ENCODE measurements at regions not wholly inside any gene's neighbourhood (a gene's known extent, or its start where the extent isn't known, plus 50 kb on each side); places are given as distances from the start of the nearest gene placed in this dataset.

DNA sequence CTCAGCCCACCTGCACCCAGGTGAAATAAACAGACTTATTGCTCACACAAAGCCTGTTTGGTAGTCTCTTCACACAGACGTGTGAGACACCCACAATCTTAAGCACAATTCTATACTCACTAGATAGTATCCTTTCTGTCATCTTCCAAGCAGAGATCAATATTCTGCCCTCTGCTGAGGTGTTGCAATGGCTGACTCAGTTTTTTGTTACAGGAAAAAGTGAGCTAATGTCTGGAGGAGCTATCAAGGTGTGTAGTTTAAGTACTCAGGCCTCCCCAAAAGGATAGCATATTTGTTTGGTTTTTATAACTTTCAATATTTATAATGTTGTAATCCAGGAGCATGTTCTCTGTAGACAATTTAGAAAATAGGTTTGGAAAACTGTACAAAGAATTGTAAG lies 775.2 kb upstream of the POU3F4 start:
- TF ChIP-seq EZH2 (IDR thresholded peaks at IDR 0.05; ENCODE audit: insufficient read depth, poor library complexity, severe bottlenecking) (no peak), EZH2phosphoT487 (IDR thresholded peaks at IDR 0.05; ENCODE audit: insufficient read depth, low read depth) (no peak)

Data from GM23248 (cell line).